ENCODE measurements at regions not wholly inside any gene's neighbourhood (a gene's known extent, or its start where the extent isn't known, plus 50 kb on each side); places are given as distances from the start of the nearest gene placed in this dataset.
"Not testable (repeated sequence)": the region's sequence is repeated elsewhere in the genome, so short reads cannot be mapped to it uniquely, and the experiment has no call there.

DNA sequence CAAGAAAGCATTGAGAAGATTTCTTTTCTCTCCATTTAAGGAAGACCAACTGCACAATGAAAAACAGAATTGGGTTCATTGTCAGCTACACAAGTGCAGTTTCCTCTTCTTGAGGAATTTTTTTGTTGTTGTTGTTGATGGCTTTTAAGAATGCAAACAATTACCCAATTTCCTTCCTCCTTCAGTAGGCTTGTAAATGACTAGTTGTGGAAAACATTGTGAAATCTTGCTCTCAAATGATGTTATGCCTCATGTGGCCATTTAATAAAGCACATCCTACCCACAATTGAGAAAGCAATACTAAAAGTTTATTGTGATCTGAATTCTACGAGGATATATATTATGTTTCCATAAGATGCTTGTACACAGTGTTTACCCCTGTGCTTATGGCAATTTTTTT lies 171.6 kb downstream of the FAM174A start:
- no peaks in the 10 kb centered on the region for H3K9me2 ChIP-seq (ENCODE audit: insufficient read depth)
- ChIA-PET POLR2A (ENCODE audit: unreplicated experiment) (no interaction called here), CTCF (no interaction called here)
- H4K20me1 ChIP-seq (ENCODE audit: insufficient read depth), result no peaks in the 10 kb centered on the region
- no peaks in the 10 kb centered on the region for H3K79me2 ChIP-seq (ENCODE audit: low read depth)
- no peak overlapping the region for H2AFZ ChIP-seq
- no peaks in the 10 kb centered on the region for H3K4me1 ChIP-seq (replicated peaks; ENCODE audit: insufficient read depth)
- no peaks in the 10 kb centered on the region for H3K36me3 ChIP-seq (ENCODE audit: low read depth)
- intact Hi-C loops (cut with micrococcal nuclease; ENCODE audit: unreplicated experiment), result no loop called here
- TF ChIP-seq, protein P1, sequence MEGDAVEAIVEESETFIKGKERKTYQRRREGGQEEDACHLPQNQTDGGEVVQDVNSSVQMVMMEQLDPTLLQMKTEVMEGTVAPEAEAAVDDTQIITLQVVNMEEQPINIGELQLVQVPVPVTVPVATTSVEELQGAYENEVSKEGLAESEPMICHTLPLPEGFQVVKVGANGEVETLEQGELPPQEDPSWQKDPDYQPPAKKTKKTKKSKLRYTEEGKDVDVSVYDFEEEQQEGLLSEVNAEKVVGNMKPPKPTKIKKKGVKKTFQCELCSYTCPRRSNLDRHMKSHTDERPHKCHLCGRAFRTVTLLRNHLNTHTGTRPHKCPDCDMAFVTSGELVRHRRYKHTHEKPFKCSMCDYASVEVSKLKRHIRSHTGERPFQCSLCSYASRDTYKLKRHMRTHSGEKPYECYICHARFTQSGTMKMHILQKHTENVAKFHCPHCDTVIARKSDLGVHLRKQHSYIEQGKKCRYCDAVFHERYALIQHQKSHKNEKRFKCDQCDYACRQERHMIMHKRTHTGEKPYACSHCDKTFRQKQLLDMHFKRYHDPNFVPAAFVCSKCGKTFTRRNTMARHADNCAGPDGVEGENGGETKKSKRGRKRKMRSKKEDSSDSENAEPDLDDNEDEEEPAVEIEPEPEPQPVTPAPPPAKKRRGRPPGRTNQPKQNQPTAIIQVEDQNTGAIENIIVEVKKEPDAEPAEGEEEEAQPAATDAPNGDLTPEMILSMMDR (conservative IDR thresholded peaks at IDR 0.05), result peak; percentile 53
- TF ChIP-seq EZH2 (IDR thresholded peaks at IDR 0.05; ENCODE audit: low read depth), result no peak
- BruUV-seq (replicated peaks), result no TSS peak
- H3K27ac ChIP-seq, result no peak overlapping the region
- no peaks in the 10 kb centered on the region for H3K9me3 ChIP-seq (ENCODE audit: insufficient read depth, low read depth)
- H3K4me3 ChIP-seq, result no peak overlapping the region
- no peaks in the 10 kb centered on the region for H3F3A ChIP-seq (ENCODE audit: insufficient read depth, low read depth)
- H3K4me2 ChIP-seq, result no peak overlapping the region
- peak in 1 of 2 experiments; percentile 48 for DNase-seq
- H3K27me3 ChIP-seq (ENCODE audit: insufficient read depth, low read depth), result no peaks in the 10 kb centered on the region

DNA sequence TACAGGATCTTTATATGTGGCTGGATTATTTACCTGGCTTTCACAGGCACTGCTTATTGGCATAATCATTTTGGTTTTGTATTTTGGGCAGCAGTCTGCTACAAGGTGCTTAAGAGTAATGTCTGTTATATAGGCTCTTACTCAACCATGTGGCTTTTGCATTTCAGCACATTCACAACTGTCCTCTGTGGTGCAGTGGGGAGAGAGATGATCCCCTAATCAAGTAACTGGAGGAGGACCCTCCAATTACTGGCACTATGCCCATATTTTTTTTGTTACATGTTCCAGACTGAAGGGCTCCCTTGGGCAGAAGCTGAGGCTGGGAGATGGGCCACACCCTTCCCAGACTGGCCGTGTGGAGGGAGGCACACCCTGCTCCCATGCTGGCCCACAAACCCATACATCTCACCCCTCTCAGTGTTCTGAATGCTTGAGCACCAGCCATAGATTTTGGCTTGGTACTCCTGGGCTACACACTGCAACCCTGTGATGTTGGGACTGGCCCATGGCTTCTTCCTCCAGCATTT lies 173.5 kb downstream of the FAM174A start:
- H3K4me3 ChIP-seq, result no peak overlapping the region
- no peaks in the 10 kb centered on the region for H3K79me2 ChIP-seq (ENCODE audit: low read depth)
- no peak for TF ChIP-seq EZH2 (IDR thresholded peaks at IDR 0.05; ENCODE audit: low read depth)
- TF ChIP-seq, protein P1 (conservative IDR thresholded peaks at IDR 0.05), result no peak
- BruUV-seq (replicated peaks), result no TSS peak
- DNase-seq, result no peak
- no peaks in the 10 kb centered on the region for H3F3A ChIP-seq (ENCODE audit: insufficient read depth, low read depth)
- H3K9me2 ChIP-seq (ENCODE audit: insufficient read depth), result no peaks in the 10 kb centered on the region
- no peaks in the 10 kb centered on the region for H4K20me1 ChIP-seq (ENCODE audit: insufficient read depth)
- no peaks in the 10 kb centered on the region for H3K36me3 ChIP-seq (ENCODE audit: low read depth)
- H3K27me3 ChIP-seq (ENCODE audit: insufficient read depth, low read depth), result no peaks in the 10 kb centered on the region
- H3K9me3 ChIP-seq (ENCODE audit: insufficient read depth, low read depth), result no peaks in the 10 kb centered on the region
- H3K27ac ChIP-seq, result no peak overlapping the region
- H3K4me1 ChIP-seq (replicated peaks; ENCODE audit: insufficient read depth), result no peaks in the 10 kb centered on the region
- CTCF ChIA-PET, result no interaction called here
- H2AFZ ChIP-seq, result no peak overlapping the region
- no peak overlapping the region for H3K4me2 ChIP-seq
- intact Hi-C loops (cut with micrococcal nuclease; ENCODE audit: unreplicated experiment), result no loop called here
- POLR2A ChIA-PET (ENCODE audit: unreplicated experiment), result no interaction called here

DNA sequence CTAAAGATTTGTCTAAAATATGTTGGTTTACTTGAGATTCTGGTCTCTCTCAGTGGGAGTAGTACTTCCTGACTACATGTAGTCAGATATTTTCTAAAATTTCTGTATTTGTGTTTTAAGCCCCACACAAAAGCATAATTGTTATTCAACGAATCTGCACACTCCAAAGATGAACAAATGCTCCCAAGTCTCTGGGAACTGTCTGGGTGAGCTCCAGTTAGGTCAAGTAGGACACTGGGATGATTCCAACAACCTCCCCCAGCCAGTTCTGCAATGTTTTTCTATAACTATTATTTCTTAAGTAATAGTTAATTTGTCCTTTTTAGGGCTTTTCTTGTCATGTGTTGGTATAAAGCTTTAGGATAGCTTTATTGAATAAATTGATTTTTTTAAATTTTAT lies 174.6 kb downstream of the FAM174A start:
- intact Hi-C loops (cut with micrococcal nuclease; ENCODE audit: unreplicated experiment), result no loop called here
- no peak for DNase-seq
- no peak overlapping the region for H3K27ac ChIP-seq
- no peaks in the 10 kb centered on the region for H3K36me3 ChIP-seq (ENCODE audit: low read depth)
- no peak for TF ChIP-seq EZH2 (IDR thresholded peaks at IDR 0.05; ENCODE audit: low read depth)
- TF ChIP-seq, protein P1 (conservative IDR thresholded peaks at IDR 0.05), result no peak
- no peak overlapping the region for H3K4me3 ChIP-seq
- CTCF ChIA-PET, result no interaction called here
- no peak overlapping the region for H3K4me2 ChIP-seq
- BruUV-seq (replicated peaks), result no TSS peak
- H3K9me3 ChIP-seq (ENCODE audit: insufficient read depth, low read depth), result no peaks in the 10 kb centered on the region
- H3K27me3 ChIP-seq (ENCODE audit: insufficient read depth, low read depth), result no peaks in the 10 kb centered on the region
- H3F3A ChIP-seq (ENCODE audit: insufficient read depth, low read depth), result no peaks in the 10 kb centered on the region
- no peaks in the 10 kb centered on the region for H3K4me1 ChIP-seq (replicated peaks; ENCODE audit: insufficient read depth)
- H3K9me2 ChIP-seq (ENCODE audit: insufficient read depth), result no peaks in the 10 kb centered on the region
- POLR2A ChIA-PET (ENCODE audit: unreplicated experiment), result no interaction called here
- no peaks in the 10 kb centered on the region for H3K79me2 ChIP-seq (ENCODE audit: low read depth)
- no peaks in the 10 kb centered on the region for H4K20me1 ChIP-seq (ENCODE audit: insufficient read depth)
- H2AFZ ChIP-seq, result no peak overlapping the region

DNA sequence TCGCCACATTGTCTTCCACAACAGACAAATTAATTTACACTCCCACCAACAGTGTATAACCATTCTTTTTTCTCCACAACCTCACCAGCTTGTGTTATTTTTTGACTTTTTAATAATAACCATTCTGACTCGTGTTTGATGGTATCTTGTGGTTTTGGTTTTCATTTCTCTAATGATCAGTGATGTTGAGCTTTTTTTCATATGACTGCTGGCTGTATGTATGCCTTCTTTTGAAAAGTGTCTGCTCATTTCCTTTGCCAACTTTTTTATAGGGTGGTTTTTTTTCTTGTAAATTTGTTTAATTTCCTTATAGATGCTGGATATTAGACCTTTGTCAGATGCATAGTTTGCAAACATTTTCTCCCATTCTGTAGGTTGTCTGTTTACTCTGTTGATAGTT lies 179.6 kb downstream of the FAM174A start:
- H3K4me2 ChIP-seq; H3F3A ChIP-seq (ENCODE audit: insufficient read depth, low read depth); intact Hi-C loops (cut with micrococcal nuclease; ENCODE audit: unreplicated experiment); DNase-seq; BruUV-seq (replicated peaks); H3K4me1 ChIP-seq (replicated peaks; ENCODE audit: insufficient read depth); H3K4me3 ChIP-seq; H3K27me3 ChIP-seq (ENCODE audit: insufficient read depth, low read depth); H3K9me3 ChIP-seq (ENCODE audit: insufficient read depth, low read depth); CTCF ChIA-PET; H2AFZ ChIP-seq; H3K9me2 ChIP-seq (ENCODE audit: insufficient read depth); H4K20me1 ChIP-seq (ENCODE audit: insufficient read depth); H3K27ac ChIP-seq; H3K79me2 ChIP-seq (ENCODE audit: low read depth); POLR2A ChIA-PET (ENCODE audit: unreplicated experiment); H3K36me3 ChIP-seq (ENCODE audit: low read depth): not testable (repeated sequence)

All from PC-9 (cell line).